Activated CD8-positive, alpha-beta T cell treated with anti-CD3 and anti-CD28 coated beads, Interleukin-2, amount 10 ng/mL, durations not matched to agents 7 days and 5 days (primary cell): ENCODE measurements at regions not wholly inside any gene's neighbourhood (a gene's known extent, or its start where the extent isn't known, plus 50 kb on each side); places are given as distances from the start of the nearest gene placed in this dataset.
"Not testable (repeated sequence)": the region's sequence is repeated elsewhere in the genome, so short reads cannot be mapped to it uniquely, and the experiment has no call there.

Experiments used
- ATAC-seq: fragments of 150-1000 bp; cut with Tn5 transposase; one replicate; pipeline ENCODE4 v1.10.0; 2021; ENCODE audit warnings: moderate library complexity
- CTCF ChIA-PET: fragments of 350-600 bp; sonication (Branson Sonifier 250); formaldehyde crosslinking; loops from one replicate; lab custom pipeline; 2021; ENCODE audit warnings: antibody characterized with exemption; lab: Charles Lee
- POLR2A ChIA-PET: fragments of 350-600 bp; sonication (Branson Sonifier 250); formaldehyde crosslinking; loops from one replicate; lab custom pipeline; 2021; ENCODE audit warnings: antibody characterized with exemption; lab: Charles Lee
- DNase-seq: peaks from one replicate; pipeline ENCODE4 v3.0.0-alpha.2; 2020
- H3K27ac Mint-ChIP-seq: one replicate; pipeline ENCODE4 v1.8.0; 2021; ENCODE audit warnings: mild to moderate bottlenecking, mixed read lengths
- H3K27me3 Mint-ChIP-seq: one replicate; pipeline ENCODE4 v1.8.0; 2021; ENCODE audit warnings: low read depth, mixed read lengths
- H3K36me3 Mint-ChIP-seq: one replicate; pipeline ENCODE4 v1.8.0; 2021; ENCODE audit warnings: low read depth, mixed read lengths
- H3K4me1 Mint-ChIP-seq: one replicate; pipeline ENCODE4 v1.8.0; 2021; ENCODE audit warnings: low read depth, mixed read lengths
- H3K4me3 Mint-ChIP-seq: one replicate; pipeline ENCODE4 v1.8.0; 2021; ENCODE audit warnings: mild to moderate bottlenecking, mixed read lengths
- H3K9me3 Mint-ChIP-seq: one replicate; pipeline ENCODE4 v1.8.0; 2022; ENCODE audit warnings: mixed read lengths; ENCODE audit not compliant: insufficient read depth

- no peaks in the 10 kb centered on the region for H3K36me3 Mint-ChIP-seq
- peaks cover 3% of the 10 kb centered on the region for H3K9me3 Mint-ChIP-seq
- no peak overlapping the region for H3K4me3 Mint-ChIP-seq
- H3K4me1 Mint-ChIP-seq = no peaks in the 10 kb centered on the region
- no peak for ATAC-seq
- no peak overlapping the region for H3K27ac Mint-ChIP-seq
- ChIA-PET POLR2A (no interaction called here), CTCF (no interaction called here)
- DNase-seq = no peak
- no peaks in the 10 kb centered on the region for H3K27me3 Mint-ChIP-seq
These were observed 433.2 kb upstream of the BCHE start for GRCh38 chr3:166270429-166270828.

DNA sequence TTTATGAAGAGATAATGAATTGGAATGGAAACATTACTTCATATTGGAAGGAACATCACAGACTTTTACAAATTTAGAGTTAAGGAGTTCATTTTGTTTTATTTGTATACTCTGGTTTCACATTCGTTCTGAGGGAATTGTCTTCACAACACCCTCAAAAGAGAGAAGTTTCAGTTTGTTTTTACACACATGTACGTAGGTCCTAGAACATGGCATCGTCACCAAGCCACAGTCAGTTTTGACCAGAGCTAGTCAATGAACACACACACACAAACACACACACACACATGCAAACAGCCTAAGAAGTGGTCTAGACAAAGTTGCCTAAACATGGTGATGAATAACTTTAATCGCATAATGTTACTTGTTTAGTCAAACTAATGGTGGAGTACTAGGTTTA lies 427.9 kb upstream of the BCHE start:
- CTCF ChIA-PET = no interaction called here
- ATAC-seq = no peak

GRCh38 chr3:166263460-166263859 lies 426.2 kb upstream of the BCHE start:
- CTCF ChIA-PET = no interaction called here
- H3K27me3 Mint-ChIP-seq = no peaks in the 10 kb centered on the region
- no peaks in the 10 kb centered on the region for H3K4me1 Mint-ChIP-seq
- no peak for DNase-seq
- no peaks in the 10 kb centered on the region for H3K36me3 Mint-ChIP-seq
- POLR2A ChIA-PET = no interaction called here
- H3K9me3 Mint-ChIP-seq = peaks cover 4% of the 10 kb centered on the region
- no peak for ATAC-seq
- no peak overlapping the region for H3K27ac Mint-ChIP-seq
- no peak overlapping the region for H3K4me3 Mint-ChIP-seq

More for the DNA sequence above, 427.9 kb upstream of the BCHE start:
- no peaks in the 10 kb centered on the region for H3K4me1 Mint-ChIP-seq
- DNase-seq = no peak
- no peak overlapping the region for H3K27ac Mint-ChIP-seq
- no peaks in the 10 kb centered on the region for H3K27me3 Mint-ChIP-seq
- H3K4me3 Mint-ChIP-seq = no peak overlapping the region
- peaks cover 4% of the 10 kb centered on the region for H3K9me3 Mint-ChIP-seq
- POLR2A ChIA-PET = no interaction called here
- H3K36me3 Mint-ChIP-seq = no peaks in the 10 kb centered on the region

GRCh38 chr3:166258293-166258850 lies 421.1 kb upstream of the BCHE start:
- H3K27ac Mint-ChIP-seq, H3K27me3 Mint-ChIP-seq, H3K9me3 Mint-ChIP-seq, DNase-seq, ATAC-seq, CTCF ChIA-PET, H3K4me1 Mint-ChIP-seq, H3K36me3 Mint-ChIP-seq, H3K4me3 Mint-ChIP-seq, POLR2A ChIA-PET: not testable (repeated sequence)

DNA sequence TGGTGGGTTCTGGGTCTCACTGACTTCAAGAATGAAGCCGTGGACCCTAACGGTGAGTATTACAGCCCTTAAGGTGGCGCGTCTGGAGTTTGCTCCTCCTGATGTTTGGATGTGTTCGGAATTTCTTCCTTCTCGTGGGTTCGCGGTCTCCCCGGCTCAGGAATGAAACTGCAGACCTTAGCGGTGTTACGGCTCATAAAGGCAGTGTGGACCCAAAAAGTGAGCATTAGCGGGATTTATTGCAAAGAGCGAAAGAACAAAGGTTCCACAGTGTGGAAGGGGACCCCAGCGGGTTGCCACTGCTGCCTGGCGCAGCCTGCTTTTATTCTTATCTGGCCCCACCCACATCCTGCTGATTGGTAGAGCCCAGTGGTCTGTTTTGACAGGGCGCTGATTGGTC lies 420.5 kb upstream of the BCHE start:
- Mint-ChIP-seq H3K27ac (no peak overlapping the region), H3K9me3 (peaks cover 3% of the 10 kb centered on the region), H3K4me1 (no peaks in the 10 kb centered on the region), H3K36me3 (no peaks in the 10 kb centered on the region), H3K27me3 (no peaks in the 10 kb centered on the region), H3K4me3 (no peak overlapping the region)
- ATAC-seq = no peak
- DNase-seq = no peak
- CTCF ChIA-PET = no interaction called here
- POLR2A ChIA-PET = no interaction called here

DNA sequence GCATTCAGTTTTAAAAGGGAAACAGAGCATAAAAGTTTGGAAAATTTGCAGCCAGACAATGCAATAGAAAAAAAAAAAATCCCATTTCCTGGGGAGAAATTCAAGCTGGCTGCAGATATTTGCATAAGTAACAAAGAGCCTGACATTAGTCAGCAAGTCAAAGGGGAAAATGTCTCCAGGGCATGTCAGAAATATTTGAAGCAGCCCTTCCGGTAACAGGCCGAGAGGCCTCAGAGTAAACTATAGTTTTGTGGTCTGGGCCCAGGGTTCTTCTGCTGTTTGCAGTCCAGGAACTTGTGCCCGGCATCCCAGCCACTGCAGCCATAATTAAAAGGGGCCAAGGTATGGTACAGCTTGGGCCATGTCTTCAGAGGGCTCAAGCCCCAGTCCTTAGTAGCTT lies 411.6 kb upstream of the BCHE start:
- CTCF ChIA-PET = no interaction called here
- H3K4me1 Mint-ChIP-seq = no peaks in the 10 kb centered on the region
- H3K9me3 Mint-ChIP-seq = no peaks in the 10 kb centered on the region
- no peak overlapping the region for H3K4me3 Mint-ChIP-seq
- ATAC-seq = no peak
- POLR2A ChIA-PET = no interaction called here
- no peaks in the 10 kb centered on the region for H3K27me3 Mint-ChIP-seq
- no peak for DNase-seq
- no peaks in the 10 kb centered on the region for H3K36me3 Mint-ChIP-seq
- no peak overlapping the region for H3K27ac Mint-ChIP-seq

DNA sequence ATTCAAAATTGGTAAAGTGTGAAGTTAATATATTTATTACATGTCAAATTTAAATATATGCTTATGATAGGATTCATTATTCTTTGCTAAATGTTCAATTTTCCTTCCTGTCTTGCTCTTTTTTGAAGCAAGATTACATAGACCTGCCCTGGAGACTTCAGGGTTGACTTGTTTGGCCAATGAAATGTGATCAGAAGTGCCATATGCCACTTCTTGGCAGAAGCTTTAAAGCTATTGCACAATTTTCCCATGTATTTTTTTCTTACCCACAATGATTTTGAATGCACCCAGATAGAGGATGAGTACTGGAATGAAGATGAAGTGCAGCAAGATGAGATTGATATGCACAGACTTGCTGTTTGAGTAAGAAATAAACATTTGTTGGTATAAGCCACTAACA lies 406.3 kb upstream of the BCHE start:
- DNase-seq (no peak), ATAC-seq (no peak)
- Mint-ChIP-seq H3K27me3 (no peaks in the 10 kb centered on the region), H3K4me3 (no peak overlapping the region), H3K36me3 (no peaks in the 10 kb centered on the region), H3K4me1 (no peaks in the 10 kb centered on the region), H3K27ac (no peak overlapping the region), H3K9me3 (peaks cover 4% of the 10 kb centered on the region)
- CTCF ChIA-PET = no interaction called here
- POLR2A ChIA-PET = no interaction called here

DNA sequence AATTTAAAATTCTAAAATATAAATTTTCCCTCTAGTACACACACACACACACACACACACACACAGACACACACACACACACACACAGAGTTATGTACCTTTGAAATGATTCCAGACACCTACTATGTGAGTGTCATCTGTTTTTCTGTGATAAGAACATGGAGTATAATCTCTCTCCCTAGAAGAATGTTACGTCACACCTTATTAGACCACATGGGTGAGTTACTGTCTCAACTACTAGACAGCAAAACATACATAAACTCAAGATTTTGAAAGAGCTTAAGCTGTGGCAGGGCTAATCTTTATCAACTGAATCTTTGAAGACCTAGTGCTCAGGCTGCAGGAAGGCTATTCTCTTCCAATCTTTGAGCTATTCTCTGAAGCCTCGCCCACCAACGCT lies 385.9 kb upstream of the BCHE start:
- CTCF ChIA-PET = no interaction called here
- Mint-ChIP-seq H3K36me3 (no peaks in the 10 kb centered on the region), H3K9me3 (no peaks in the 10 kb centered on the region), H3K27ac (no peak overlapping the region), H3K4me1 (no peaks in the 10 kb centered on the region), H3K4me3 (no peak overlapping the region), H3K27me3 (no peaks in the 10 kb centered on the region)
- POLR2A ChIA-PET = no interaction called here
- ATAC-seq = no peak
- no peak for DNase-seq

DNA sequence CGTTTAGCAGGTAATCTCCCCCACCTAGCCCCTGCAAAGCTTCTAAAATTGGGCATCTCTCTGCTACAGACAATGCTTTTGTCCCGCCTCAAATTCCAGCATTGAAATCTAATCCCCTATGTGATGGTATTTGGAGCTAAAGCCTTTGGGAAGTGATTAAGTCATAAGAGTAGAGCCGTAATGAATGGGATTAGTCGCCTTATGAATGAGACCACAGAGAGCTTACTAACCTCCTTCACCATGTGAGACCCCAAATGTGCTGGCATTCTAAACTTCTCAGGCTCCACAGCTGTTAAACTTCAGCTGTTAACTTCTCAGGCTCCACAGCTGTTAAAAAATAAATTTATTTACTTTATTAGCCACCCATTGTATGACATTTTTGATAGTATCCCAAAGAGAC lies 374.2 kb upstream of the BCHE start:
- no peak overlapping the region for H3K27ac Mint-ChIP-seq
- DNase-seq (no peak), ATAC-seq (no peak)
- H3K27me3 Mint-ChIP-seq = no peaks in the 10 kb centered on the region
- H3K4me1 Mint-ChIP-seq = no peaks in the 10 kb centered on the region
- ChIA-PET CTCF (no interaction called here), POLR2A (no interaction called here)
- no peaks in the 10 kb centered on the region for H3K36me3 Mint-ChIP-seq
- no peak overlapping the region for H3K4me3 Mint-ChIP-seq
- peaks cover 7% of the 10 kb centered on the region for H3K9me3 Mint-ChIP-seq

- no peaks in the 10 kb centered on the region for H3K4me1 Mint-ChIP-seq
- ATAC-seq = no peak
- no peaks in the 10 kb centered on the region for H3K36me3 Mint-ChIP-seq
- H3K27ac Mint-ChIP-seq = no peak overlapping the region
- no peaks in the 10 kb centered on the region for H3K27me3 Mint-ChIP-seq
- peaks cover 5% of the 10 kb centered on the region for H3K9me3 Mint-ChIP-seq
- H3K4me3 Mint-ChIP-seq = no peak overlapping the region
- ChIA-PET CTCF (no interaction called here), POLR2A (no interaction called here)
- DNase-seq = no peak
These were observed 372.5 kb upstream of the BCHE start for GRCh38 chr3:166209701-166210100.

- no peaks in the 10 kb centered on the region for H3K9me3 Mint-ChIP-seq
- no peak overlapping the region for H3K4me3 Mint-ChIP-seq
- H3K36me3 Mint-ChIP-seq = no peaks in the 10 kb centered on the region
- no peaks in the 10 kb centered on the region for H3K4me1 Mint-ChIP-seq
- CTCF ChIA-PET = no interaction called here
- POLR2A ChIA-PET = no interaction called here
- ATAC-seq = no peak
- H3K27ac Mint-ChIP-seq = no peak overlapping the region
- no peak for DNase-seq
- no peaks in the 10 kb centered on the region for H3K27me3 Mint-ChIP-seq
These were observed 367.9 kb upstream of the BCHE start for GRCh38 chr3:166205158-166205557.

- POLR2A ChIA-PET = no interaction called here
- ATAC-seq = no peak
- Mint-ChIP-seq H3K4me1 (no peaks in the 10 kb centered on the region), H3K9me3 (peaks cover 10% of the 10 kb centered on the region), H3K4me3 (no peak overlapping the region), H3K27ac (no peak overlapping the region), H3K36me3 (no peaks in the 10 kb centered on the region), H3K27me3 (no peaks in the 10 kb centered on the region)
- DNase-seq = no peak
- CTCF ChIA-PET = no interaction called here
These were observed 364.3 kb upstream of the BCHE start for GRCh38 chr3:166201476-166201875.

- Mint-ChIP-seq H3K4me3 (no peak overlapping the region), H3K27ac (no peak overlapping the region), H3K36me3 (no peaks in the 10 kb centered on the region), H3K9me3 (peaks cover 11% of the 10 kb centered on the region), H3K27me3 (no peaks in the 10 kb centered on the region), H3K4me1 (no peaks in the 10 kb centered on the region)
- no peak for ATAC-seq
- ChIA-PET CTCF (no interaction called here), POLR2A (no interaction called here)
- no peak for DNase-seq
These were observed 362.3 kb upstream of the BCHE start for GRCh38 chr3:166199491-166199890.
